ENCODE measurements at regions not wholly inside any gene's neighbourhood (a gene's known extent, or its start where the extent isn't known, plus 50 kb on each side); places are given as distances from the start of the nearest gene placed in this dataset.

- H3K27ac Mint-ChIP-seq (ENCODE audit: unreplicated experiment) = no peak overlapping the region
- TF ChIP-seq CTCF (IDR thresholded peaks at IDR 0.05) = no peak
- H3K4me3 Mint-ChIP-seq (ENCODE audit: unreplicated experiment) = no peak overlapping the region
- H3K36me3 Mint-ChIP-seq (ENCODE audit: unreplicated experiment) = no peaks in the 10 kb centered on the region
- peaks cover 9% of the 10 kb centered on the region for H3K27me3 Mint-ChIP-seq (ENCODE audit: unreplicated experiment)
- H3K9me3 Mint-ChIP-seq (ENCODE audit: unreplicated experiment) = no peaks in the 10 kb centered on the region
- H3K4me1 Mint-ChIP-seq (ENCODE audit: unreplicated experiment) = peaks cover 8% of the 10 kb centered on the region
- DNase-seq (ENCODE audit: extremely low spot score, unreplicated experiment) = no peak
Observed at GRCh38 chr11:131194726-131195125, 175.7 kb upstream of the NTM start.

GRCh38 chr11:131195661-131196517, 174.5 kb upstream of the NTM start:
- no peak for DNase-seq (ENCODE audit: extremely low spot score, unreplicated experiment)
- Mint-ChIP-seq H3K4me1 (ENCODE audit: unreplicated experiment) (peaks cover 8% of the 10 kb centered on the region), H3K4me3 (ENCODE audit: unreplicated experiment) (no peak overlapping the region), H3K27me3 (ENCODE audit: unreplicated experiment) (peaks cover 9% of the 10 kb centered on the region), H3K9me3 (ENCODE audit: unreplicated experiment) (no peaks in the 10 kb centered on the region), H3K27ac (ENCODE audit: unreplicated experiment) (no peak overlapping the region), H3K36me3 (ENCODE audit: unreplicated experiment) (no peaks in the 10 kb centered on the region)
- TF ChIP-seq CTCF (IDR thresholded peaks at IDR 0.05) = no peak

DNA sequence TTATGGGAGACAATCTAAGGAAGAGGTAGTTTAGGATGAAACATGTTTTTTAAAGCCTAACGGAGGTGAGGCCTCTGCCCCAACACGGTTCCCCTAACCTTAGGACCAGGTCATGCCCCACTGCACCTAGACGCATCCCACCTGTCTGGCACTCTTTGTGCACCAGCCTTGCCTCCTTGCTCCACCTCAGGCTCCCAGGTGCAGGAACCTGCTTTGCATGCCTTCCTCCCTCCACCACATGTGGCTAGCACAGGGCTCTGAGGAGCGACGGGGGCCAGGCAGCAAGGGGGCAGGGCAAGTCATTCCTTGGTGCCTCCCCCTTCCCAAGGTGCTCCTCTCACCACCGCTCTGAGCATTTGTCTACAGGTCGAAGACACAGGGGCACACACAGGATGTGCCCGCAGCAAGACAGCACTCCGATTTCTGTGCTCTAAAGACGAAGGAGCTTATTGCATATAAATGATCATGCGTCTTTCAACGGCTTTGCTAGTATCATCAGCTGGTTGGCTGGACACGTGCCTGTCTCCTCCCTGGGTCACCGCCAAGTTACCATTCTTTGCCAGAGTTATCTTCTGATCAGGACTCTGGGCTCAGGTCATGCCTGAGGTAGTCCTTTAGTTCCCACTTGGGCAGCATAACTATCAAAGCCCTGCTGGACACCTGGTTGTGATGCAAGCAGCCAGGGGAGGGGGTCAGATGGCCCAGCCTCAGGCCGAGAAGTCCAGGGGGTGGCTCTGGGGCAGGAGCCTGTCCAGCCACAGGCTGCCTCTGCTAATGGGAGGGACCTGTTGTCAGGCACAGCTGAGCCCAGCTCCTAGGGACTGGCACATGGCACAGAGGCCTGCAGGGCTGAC, 172.0 kb upstream of the NTM start:
- no peak for TF ChIP-seq CTCF (IDR thresholded peaks at IDR 0.05)
- H3K27me3 Mint-ChIP-seq (ENCODE audit: unreplicated experiment) = peaks cover 6% of the 10 kb centered on the region
- peaks cover 8% of the 10 kb centered on the region for H3K4me1 Mint-ChIP-seq (ENCODE audit: unreplicated experiment)
- no peak for DNase-seq (ENCODE audit: extremely low spot score, unreplicated experiment)
- H3K36me3 Mint-ChIP-seq (ENCODE audit: unreplicated experiment) = no peaks in the 10 kb centered on the region
- H3K9me3 Mint-ChIP-seq (ENCODE audit: unreplicated experiment) = no peaks in the 10 kb centered on the region
- H3K27ac Mint-ChIP-seq (ENCODE audit: unreplicated experiment) = no peak overlapping the region
- no peak overlapping the region for H3K4me3 Mint-ChIP-seq (ENCODE audit: unreplicated experiment)

- peaks cover 8% of the 10 kb centered on the region for H3K4me1 Mint-ChIP-seq (ENCODE audit: unreplicated experiment)
- no peak for TF ChIP-seq CTCF (IDR thresholded peaks at IDR 0.05)
- no peaks in the 10 kb centered on the region for H3K9me3 Mint-ChIP-seq (ENCODE audit: unreplicated experiment)
Observed at GRCh38 chr11:131199015-131199280, 171.5 kb upstream of the NTM start.

GRCh38 chr11:131201674-131202073, 168.7 kb upstream of the NTM start:
- Mint-ChIP-seq H3K27me3 (ENCODE audit: unreplicated experiment) (peaks cover 4% of the 10 kb centered on the region), H3K9me3 (ENCODE audit: unreplicated experiment) (no peaks in the 10 kb centered on the region), H3K4me3 (ENCODE audit: unreplicated experiment) (no peak overlapping the region), H3K4me1 (ENCODE audit: unreplicated experiment) (no peaks in the 10 kb centered on the region), H3K36me3 (ENCODE audit: unreplicated experiment) (no peaks in the 10 kb centered on the region), H3K27ac (ENCODE audit: unreplicated experiment) (no peak overlapping the region)
- no peak for TF ChIP-seq CTCF (IDR thresholded peaks at IDR 0.05)
- DNase-seq (ENCODE audit: extremely low spot score, unreplicated experiment) = no peak

More at GRCh38 chr11:131199015-131199280, 171.5 kb upstream of the NTM start:
- DNase-seq (ENCODE audit: extremely low spot score, unreplicated experiment) = no peak
- Mint-ChIP-seq H3K36me3 (ENCODE audit: unreplicated experiment) (no peaks in the 10 kb centered on the region), H3K4me3 (ENCODE audit: unreplicated experiment) (no peak overlapping the region), H3K27ac (ENCODE audit: unreplicated experiment) (no peak overlapping the region), H3K27me3 (ENCODE audit: unreplicated experiment) (peaks cover 3% of the 10 kb centered on the region)
